Stimulated activated CD4-positive, alpha-beta T cell treated with anti-CD3 and anti-CD28 coated beads, TNF-alpha, amount 100 ng/mL, for 48 hours (primary cell): ENCODE measurements at regions not wholly inside any gene's neighbourhood (a gene's known extent, or its start where the extent isn't known, plus 50 kb on each side); places are given as distances from the start of the nearest gene placed in this dataset.

Source experiments
- DNase-seq, 3 donors: peaks; one replicate each; pipeline ENCODE4 v3.0.0-alpha.2; 2020; ENCODE audit warnings: low read depth in 3 of 3

- no peak for DNase-seq
Measured at GRCh38 chr12:123077298-123078119, 73.4 kb downstream of the PITPNM2 start.

- DNase-seq, result peak; percentile 13 to 51 (median 47)
Measured at GRCh38 chr12:123076604-123077297, 74.1 kb downstream of the PITPNM2 start.

GRCh38 chr12:123075646-123076171 is 75.2 kb downstream of the PITPNM2 start:
- peak; percentile 43 to 64 (median 59) for DNase-seq

GRCh38 chr12:123075087-123075645 is 75.7 kb downstream of the PITPNM2 start:
- no peak for DNase-seq

GRCh38 chr12:123073962-123074801 is 76.7 kb downstream of the PITPNM2 start:
- no peak for DNase-seq

GRCh38 chr12:123073292-123073691 is 77.6 kb downstream of the PITPNM2 start:
- no peak for DNase-seq

- DNase-seq, result no peak
Measured at GRCh38 chr12:123071857-123072256, 79.0 kb downstream of the PITPNM2 start.

GRCh38 chr12:123071099-123071800 is 79.6 kb downstream of the PITPNM2 start:
- no peak for DNase-seq

GRCh38 chr12:123070267-123071081 is 80.4 kb downstream of the PITPNM2 start:
- DNase-seq, result no peak

- DNase-seq, result no peak
Measured at GRCh38 chr12:123069436-123070266, 81.2 kb downstream of the PITPNM2 start.

GRCh38 chr12:123067654-123068053 is 83.2 kb downstream of the PITPNM2 start:
- no peak for DNase-seq

- DNase-seq, result no peak
Measured at GRCh38 chr12:123066384-123066710, 84.5 kb downstream of the PITPNM2 start.

GRCh38 chr12:123065676-123066383 is 85.1 kb downstream of the PITPNM2 start:
- DNase-seq, result no peak

- DNase-seq, result no peak
Measured at GRCh38 chr12:123064885-123065619, 84.6 kb downstream of the ARL6IP4 start.

GRCh38 chr12:123064366-123064765 is 83.9 kb downstream of the ARL6IP4 start:
- DNase-seq, result no peak

GRCh38 chr12:123063535-123063934 is 83.1 kb downstream of the ARL6IP4 start:
- DNase-seq, result no peak

- DNase-seq, result no peak
Measured at GRCh38 chr12:123062681-123063486, 82.4 kb downstream of the ARL6IP4 start.
